HepG2 (cell line): ENCODE measurements at regions not wholly inside any gene's neighbourhood (a gene's known extent, or its start where the extent isn't known, plus 50 kb on each side); places are given as distances from the start of the nearest gene placed in this dataset.
"Not testable (repeated sequence)": the region's sequence is repeated elsewhere in the genome, so short reads cannot be mapped to it uniquely, and the experiment has no call there.

Source experiments
- KLF13 ChIP-seq: sonication (generic); formaldehyde crosslinking; IDR thresholded peaks from 2 replicates; pipeline ENCODE4 v1.4.0; 2020; ENCODE audit warnings: mild to moderate bottlenecking, missing genetic modification reagents
- ZBTB1 ChIP-seq: sonication (generic); formaldehyde crosslinking; IDR thresholded peaks from 2 replicates; pipeline ENCODE4 v1.4.0; 2020; ENCODE audit warnings: missing genetic modification reagents, borderline replicate concordance
- ZBTB46 ChIP-seq: sonication (generic); formaldehyde crosslinking; IDR thresholded peaks from 2 replicates; pipeline ENCODE4 v1.4.0; 2020; ENCODE audit warnings: mild to moderate bottlenecking, missing genetic modification reagents, borderline replicate concordance
- ZNF235 ChIP-seq: sonication (generic); formaldehyde crosslinking; IDR thresholded peaks from 2 replicates; pipeline ENCODE4 v1.8.1; 2023; ENCODE audit warnings: mild to moderate bottlenecking, missing genetic modification reagents, borderline replicate concordance
- ZNF441 ChIP-seq: sonication (generic); formaldehyde crosslinking; IDR thresholded peaks from 2 replicates; pipeline ENCODE4 v1.7.0; 2021; ENCODE audit warnings: missing genetic modification reagents, borderline replicate concordance
- TF ChIP-seq, protein P1 (sequence below): sonication (generic); formaldehyde crosslinking; IDR thresholded peaks from 2 replicates; pipeline ENCODE4 v1.9.0; 2022; ENCODE audit warnings: missing genetic modification reagents, mild to moderate bottlenecking, borderline replicate concordance

DNA sequence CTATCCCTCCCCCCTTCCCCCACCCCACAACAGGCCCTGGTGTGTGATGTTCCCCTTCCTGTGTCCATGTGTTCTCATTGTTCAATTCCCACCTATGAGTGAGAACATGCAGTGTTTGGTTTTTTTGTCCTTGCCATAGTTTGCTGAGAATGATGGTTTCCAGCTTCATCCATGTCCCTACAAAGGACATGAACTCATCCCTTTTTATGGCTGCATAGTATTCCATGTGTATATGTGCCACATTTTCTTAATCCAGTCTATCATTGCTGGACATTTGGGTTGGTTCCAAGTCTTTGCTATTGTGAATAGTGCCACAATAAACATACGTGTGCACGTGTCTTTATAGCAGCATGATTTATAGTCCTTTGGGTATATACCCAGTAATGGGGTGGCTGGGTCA lies 52.3 kb upstream of the MAN1A2 start:
- TF ChIP-seq, protein P1, sequence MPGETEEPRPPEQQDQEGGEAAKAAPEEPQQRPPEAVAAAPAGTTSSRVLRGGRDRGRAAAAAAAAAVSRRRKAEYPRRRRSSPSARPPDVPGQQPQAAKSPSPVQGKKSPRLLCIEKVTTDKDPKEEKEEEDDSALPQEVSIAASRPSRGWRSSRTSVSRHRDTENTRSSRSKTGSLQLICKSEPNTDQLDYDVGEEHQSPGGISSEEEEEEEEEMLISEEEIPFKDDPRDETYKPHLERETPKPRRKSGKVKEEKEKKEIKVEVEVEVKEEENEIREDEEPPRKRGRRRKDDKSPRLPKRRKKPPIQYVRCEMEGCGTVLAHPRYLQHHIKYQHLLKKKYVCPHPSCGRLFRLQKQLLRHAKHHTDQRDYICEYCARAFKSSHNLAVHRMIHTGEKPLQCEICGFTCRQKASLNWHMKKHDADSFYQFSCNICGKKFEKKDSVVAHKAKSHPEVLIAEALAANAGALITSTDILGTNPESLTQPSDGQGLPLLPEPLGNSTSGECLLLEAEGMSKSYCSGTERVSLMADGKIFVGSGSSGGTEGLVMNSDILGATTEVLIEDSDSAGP (CRISPR knock-in tag): not testable (repeated sequence)
- not testable (repeated sequence) for TF ChIP-seq ZBTB46 (CRISPR knock-in tag); ZNF441; ZBTB1 (CRISPR knock-in tag); KLF13; ZNF235 (CRISPR knock-in tag)
